PFSK-1 (cell line): ENCODE measurements at regions not wholly inside any gene's neighbourhood (a gene's known extent, or its start where the extent isn't known, plus 50 kb on each side); places are given as distances from the start of the nearest gene placed in this dataset.

Source experiments
- FOXP2 ChIP-seq: optimal IDR thresholded peaks from 2 replicates; pipeline ENCODE3; 2011; ENCODE audit warnings: borderline replicate concordance, control low read depth, inconsistent platforms; ENCODE audit not compliant: insufficient read depth; ENCODE audit errors: extremely low read length, extremely low read depth
- POLR2AphosphoS5 ChIP-seq: IDR thresholded peaks from 2 replicates; pipeline ENCODE4 v1.6.1; 2012; ENCODE audit warnings: low read depth, mild to moderate bottlenecking, control low read depth, low read length, moderate library complexity
- SIN3A ChIP-seq: IDR thresholded peaks from 2 replicates; pipeline ENCODE4 v1.6.1; 2012; ENCODE audit warnings: mild to moderate bottlenecking, low read length, moderate library complexity, borderline replicate concordance; ENCODE audit not compliant: insufficient read depth
- TAF1 ChIP-seq: IDR thresholded peaks from 2 replicates; pipeline ENCODE4 v1.6.1; 2012; ENCODE audit warnings: low read length, control low read depth, borderline replicate concordance; ENCODE audit not compliant: insufficient read depth
- TF ChIP-seq, protein P1 (sequence below), 2 experiments: IDR thresholded peaks; 2 replicates each; pipeline versions ENCODE4 v1.6.1 to v1.8.0; 2011 to 2012; ENCODE audit warnings: low read depth in 2 of 2, low read length in 2 of 2, control low read depth in 1 of 2, inconsistent platforms in 1 of 2, mild to moderate bottlenecking in 1 of 2, moderate library complexity in 1 of 2; ENCODE audit not compliant: insufficient read depth in 1 of 2

DNA sequence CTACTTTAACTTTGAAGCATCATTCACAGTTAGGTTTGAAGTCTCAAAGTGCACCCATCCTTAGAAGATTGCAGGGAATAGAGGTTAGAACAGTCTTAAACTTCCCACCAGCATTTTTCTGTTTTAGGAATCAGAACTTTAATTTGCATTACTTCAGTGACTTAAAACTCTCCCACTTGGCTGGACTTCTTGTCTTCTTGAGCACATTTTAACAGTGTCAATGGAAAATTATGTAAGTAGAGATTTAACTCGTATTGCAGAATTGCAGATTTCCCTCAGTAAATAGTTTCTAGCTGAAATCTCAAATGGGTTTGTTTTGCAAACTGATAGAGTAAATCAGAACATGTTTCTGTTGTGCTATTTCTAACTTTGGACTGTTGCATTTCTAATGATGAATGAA lies 369.6 kb downstream of the OTOL1 start:
- no peak for TF ChIP-seq POLR2AphosphoS5
- no peak for TF ChIP-seq TAF1
- no peak for TF ChIP-seq FOXP2
- TF ChIP-seq, protein P1, sequence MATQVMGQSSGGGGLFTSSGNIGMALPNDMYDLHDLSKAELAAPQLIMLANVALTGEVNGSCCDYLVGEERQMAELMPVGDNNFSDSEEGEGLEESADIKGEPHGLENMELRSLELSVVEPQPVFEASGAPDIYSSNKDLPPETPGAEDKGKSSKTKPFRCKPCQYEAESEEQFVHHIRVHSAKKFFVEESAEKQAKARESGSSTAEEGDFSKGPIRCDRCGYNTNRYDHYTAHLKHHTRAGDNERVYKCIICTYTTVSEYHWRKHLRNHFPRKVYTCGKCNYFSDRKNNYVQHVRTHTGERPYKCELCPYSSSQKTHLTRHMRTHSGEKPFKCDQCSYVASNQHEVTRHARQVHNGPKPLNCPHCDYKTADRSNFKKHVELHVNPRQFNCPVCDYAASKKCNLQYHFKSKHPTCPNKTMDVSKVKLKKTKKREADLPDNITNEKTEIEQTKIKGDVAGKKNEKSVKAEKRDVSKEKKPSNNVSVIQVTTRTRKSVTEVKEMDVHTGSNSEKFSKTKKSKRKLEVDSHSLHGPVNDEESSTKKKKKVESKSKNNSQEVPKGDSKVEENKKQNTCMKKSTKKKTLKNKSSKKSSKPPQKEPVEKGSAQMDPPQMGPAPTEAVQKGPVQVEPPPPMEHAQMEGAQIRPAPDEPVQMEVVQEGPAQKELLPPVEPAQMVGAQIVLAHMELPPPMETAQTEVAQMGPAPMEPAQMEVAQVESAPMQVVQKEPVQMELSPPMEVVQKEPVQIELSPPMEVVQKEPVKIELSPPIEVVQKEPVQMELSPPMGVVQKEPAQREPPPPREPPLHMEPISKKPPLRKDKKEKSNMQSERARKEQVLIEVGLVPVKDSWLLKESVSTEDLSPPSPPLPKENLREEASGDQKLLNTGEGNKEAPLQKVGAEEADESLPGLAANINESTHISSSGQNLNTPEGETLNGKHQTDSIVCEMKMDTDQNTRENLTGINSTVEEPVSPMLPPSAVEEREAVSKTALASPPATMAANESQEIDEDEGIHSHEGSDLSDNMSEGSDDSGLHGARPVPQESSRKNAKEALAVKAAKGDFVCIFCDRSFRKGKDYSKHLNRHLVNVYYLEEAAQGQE (IDR thresholded peaks at IDR 0.05; ENCODE audit: insufficient read depth in 1 of 2, low read depth in 2 of 2, low read length in 2 of 2), result no peak
- no peak for TF ChIP-seq SIN3A
